Upper lobe of left lung (tissue), 4 donors: ENCODE measurements at regions not wholly inside any gene's neighbourhood (a gene's known extent, or its start where the extent isn't known, plus 50 kb on each side); places are given as distances from the start of the nearest gene placed in this dataset.

ENCODE experiments used
- EP300 ChIP-seq, 4 donors: sonication (generic); formaldehyde crosslinking; IDR thresholded peaks; one replicate each; pipeline ENCODE4 v1.5.1; 2017; ENCODE audit warnings: antibody characterized with exemption in 4 of 4, control low read depth in 2 of 4
- POLR2A ChIP-seq, 4 donors: fragments of 450-650 bp; IDR thresholded peaks; one replicate each; pipeline ENCODE4 v1.5.1; 2016 to 2017; ENCODE audit warnings: antibody characterized with exemption in 4 of 4, mild to moderate bottlenecking in 2 of 4
- TF ChIP-seq, protein P1 (sequence below), 6 experiments: fragments of 450-650 bp in 4 of 6; fragments of 200-600 bp in 2 of 6; sonication (generic) in 2 of 6; IDR thresholded peaks; one replicate each; pipeline ENCODE4 v1.5.1; 2016 to 2019; ENCODE audit warnings: antibody characterized with exemption in 6 of 6

DNA sequence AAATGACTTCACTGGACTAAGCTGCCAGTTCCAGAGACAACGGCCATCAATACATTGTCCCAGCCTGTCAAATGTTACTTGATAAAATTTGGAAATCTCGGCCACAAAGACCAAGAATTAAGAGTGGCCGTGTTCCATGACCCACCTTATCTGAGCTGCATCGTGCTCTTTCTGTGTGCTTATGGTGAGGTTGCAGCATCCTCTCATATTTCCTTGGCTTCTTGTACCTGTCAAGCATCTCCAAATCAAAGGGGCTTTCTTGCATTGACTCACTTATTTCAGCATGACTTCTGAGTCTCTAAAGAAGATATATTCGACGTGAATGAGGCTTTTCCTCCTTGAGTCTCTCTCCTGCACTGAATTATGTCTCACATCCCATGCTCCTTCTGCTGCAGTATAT is 421.7 kb downstream of the MCTP2 start:
- TF ChIP-seq POLR2A (IDR thresholded peaks at IDR 0.05) = no peak
- TF ChIP-seq, protein P1, sequence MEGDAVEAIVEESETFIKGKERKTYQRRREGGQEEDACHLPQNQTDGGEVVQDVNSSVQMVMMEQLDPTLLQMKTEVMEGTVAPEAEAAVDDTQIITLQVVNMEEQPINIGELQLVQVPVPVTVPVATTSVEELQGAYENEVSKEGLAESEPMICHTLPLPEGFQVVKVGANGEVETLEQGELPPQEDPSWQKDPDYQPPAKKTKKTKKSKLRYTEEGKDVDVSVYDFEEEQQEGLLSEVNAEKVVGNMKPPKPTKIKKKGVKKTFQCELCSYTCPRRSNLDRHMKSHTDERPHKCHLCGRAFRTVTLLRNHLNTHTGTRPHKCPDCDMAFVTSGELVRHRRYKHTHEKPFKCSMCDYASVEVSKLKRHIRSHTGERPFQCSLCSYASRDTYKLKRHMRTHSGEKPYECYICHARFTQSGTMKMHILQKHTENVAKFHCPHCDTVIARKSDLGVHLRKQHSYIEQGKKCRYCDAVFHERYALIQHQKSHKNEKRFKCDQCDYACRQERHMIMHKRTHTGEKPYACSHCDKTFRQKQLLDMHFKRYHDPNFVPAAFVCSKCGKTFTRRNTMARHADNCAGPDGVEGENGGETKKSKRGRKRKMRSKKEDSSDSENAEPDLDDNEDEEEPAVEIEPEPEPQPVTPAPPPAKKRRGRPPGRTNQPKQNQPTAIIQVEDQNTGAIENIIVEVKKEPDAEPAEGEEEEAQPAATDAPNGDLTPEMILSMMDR (IDR thresholded peaks at IDR 0.05) = no peak
- no peak for TF ChIP-seq EP300 (IDR thresholded peaks at IDR 0.05)
